Glutamatergic neuron (in vitro differentiated cells): ENCODE measurements at regions not wholly inside any gene's neighbourhood (a gene's known extent, or its start where the extent isn't known, plus 50 kb on each side); places are given as distances from the start of the nearest gene placed in this dataset.

Experiments used
- DNase-seq: peaks from one replicate; pipeline ENCODE4 v3.0.0; 2022
- H3K27ac Mint-ChIP-seq: one replicate; pipeline ENCODE4 v1.8.0; 2020; ENCODE audit warnings: mild to moderate bottlenecking, mixed read lengths, inconsistent platforms; ENCODE audit not compliant: unreplicated experiment
- H3K27me3 Mint-ChIP-seq: one replicate; pipeline ENCODE4 v1.8.0; 2020; ENCODE audit warnings: mild to moderate bottlenecking, moderate library complexity, mixed read lengths, inconsistent platforms; ENCODE audit not compliant: unreplicated experiment
- H3K36me3 Mint-ChIP-seq: one replicate; pipeline ENCODE4 v1.8.0; 2020; ENCODE audit warnings: mild to moderate bottlenecking, mixed read lengths, inconsistent platforms; ENCODE audit not compliant: unreplicated experiment
- H3K4me1 Mint-ChIP-seq: one replicate; pipeline ENCODE4 v1.8.0; 2020; ENCODE audit warnings: mild to moderate bottlenecking, low read depth, mixed read lengths, inconsistent platforms; ENCODE audit not compliant: unreplicated experiment
- H3K4me3 Mint-ChIP-seq: one replicate; pipeline ENCODE4 v1.8.0; 2020; ENCODE audit warnings: mild to moderate bottlenecking, mixed read lengths, inconsistent platforms; ENCODE audit not compliant: unreplicated experiment
- H3K9me3 Mint-ChIP-seq: one replicate; pipeline ENCODE4 v1.8.0; 2020; ENCODE audit warnings: mild to moderate bottlenecking, moderate library complexity, mixed read lengths, inconsistent platforms; ENCODE audit not compliant: unreplicated experiment
- TF ChIP-seq, protein P1 (sequence below): fragments of 200-600 bp; sonication (generic); IDR thresholded peaks from one replicate; pipeline ENCODE4 v1.5.0; 2021; ENCODE audit not compliant: partially characterized antibody, unreplicated experiment

DNA sequence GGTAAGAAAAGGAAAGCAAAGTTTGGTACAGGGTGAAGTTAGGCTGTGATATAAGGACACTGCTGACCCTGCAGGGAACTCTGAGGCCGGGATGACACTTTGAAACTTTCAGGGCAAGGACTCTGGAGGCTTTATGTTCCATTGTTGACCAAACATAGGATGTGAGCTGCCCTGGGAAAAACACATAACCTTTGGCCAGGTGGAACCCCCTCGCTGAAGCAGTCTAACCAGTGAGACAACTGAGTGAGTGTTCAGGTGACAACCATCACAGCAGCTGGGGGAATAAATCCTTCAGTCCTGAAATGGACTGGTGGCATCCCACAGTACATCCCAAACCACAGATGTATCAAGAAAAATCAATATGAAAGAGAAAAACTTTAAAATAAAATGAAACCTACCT, 280.9 kb upstream of the CDH2 start:
- DNase-seq = no peak
- no peaks in the 10 kb centered on the region for H3K9me3 Mint-ChIP-seq
- H3K27ac Mint-ChIP-seq = no peak overlapping the region
- no peaks in the 10 kb centered on the region for H3K4me1 Mint-ChIP-seq
- no peak overlapping the region for H3K4me3 Mint-ChIP-seq
- TF ChIP-seq, protein P1, sequence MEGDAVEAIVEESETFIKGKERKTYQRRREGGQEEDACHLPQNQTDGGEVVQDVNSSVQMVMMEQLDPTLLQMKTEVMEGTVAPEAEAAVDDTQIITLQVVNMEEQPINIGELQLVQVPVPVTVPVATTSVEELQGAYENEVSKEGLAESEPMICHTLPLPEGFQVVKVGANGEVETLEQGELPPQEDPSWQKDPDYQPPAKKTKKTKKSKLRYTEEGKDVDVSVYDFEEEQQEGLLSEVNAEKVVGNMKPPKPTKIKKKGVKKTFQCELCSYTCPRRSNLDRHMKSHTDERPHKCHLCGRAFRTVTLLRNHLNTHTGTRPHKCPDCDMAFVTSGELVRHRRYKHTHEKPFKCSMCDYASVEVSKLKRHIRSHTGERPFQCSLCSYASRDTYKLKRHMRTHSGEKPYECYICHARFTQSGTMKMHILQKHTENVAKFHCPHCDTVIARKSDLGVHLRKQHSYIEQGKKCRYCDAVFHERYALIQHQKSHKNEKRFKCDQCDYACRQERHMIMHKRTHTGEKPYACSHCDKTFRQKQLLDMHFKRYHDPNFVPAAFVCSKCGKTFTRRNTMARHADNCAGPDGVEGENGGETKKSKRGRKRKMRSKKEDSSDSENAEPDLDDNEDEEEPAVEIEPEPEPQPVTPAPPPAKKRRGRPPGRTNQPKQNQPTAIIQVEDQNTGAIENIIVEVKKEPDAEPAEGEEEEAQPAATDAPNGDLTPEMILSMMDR = no peak
- H3K36me3 Mint-ChIP-seq = no peaks in the 10 kb centered on the region
- peaks cover 1% of the 10 kb centered on the region for H3K27me3 Mint-ChIP-seq

DNA sequence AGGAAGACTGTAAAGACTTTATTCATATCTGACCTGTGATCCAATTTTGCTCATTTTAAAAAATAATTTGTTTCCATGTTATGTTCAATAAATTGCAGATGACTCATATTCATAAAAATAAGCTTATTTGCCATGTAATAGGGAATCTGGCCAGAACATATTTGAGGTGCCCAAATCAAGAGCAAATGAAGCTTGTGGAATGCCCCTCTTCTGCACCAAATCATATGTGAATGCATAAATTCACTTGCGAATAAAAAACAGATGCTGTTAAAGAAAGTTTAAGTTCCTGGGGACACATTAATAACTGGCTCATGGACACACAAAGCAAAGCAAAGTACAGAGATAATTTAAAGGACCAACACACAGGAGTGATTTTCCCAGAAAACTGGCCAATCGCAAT, 279.0 kb upstream of the CDH2 start:
- no peak overlapping the region for H3K4me3 Mint-ChIP-seq
- DNase-seq = no peak
- H3K27ac Mint-ChIP-seq = no peak overlapping the region
- no peaks in the 10 kb centered on the region for H3K9me3 Mint-ChIP-seq
- H3K27me3 Mint-ChIP-seq = peaks cover 1% of the 10 kb centered on the region
- peaks cover 1% of the 10 kb centered on the region for H3K4me1 Mint-ChIP-seq
- H3K36me3 Mint-ChIP-seq = no peaks in the 10 kb centered on the region
- TF ChIP-seq, protein P1 = no peak

DNA sequence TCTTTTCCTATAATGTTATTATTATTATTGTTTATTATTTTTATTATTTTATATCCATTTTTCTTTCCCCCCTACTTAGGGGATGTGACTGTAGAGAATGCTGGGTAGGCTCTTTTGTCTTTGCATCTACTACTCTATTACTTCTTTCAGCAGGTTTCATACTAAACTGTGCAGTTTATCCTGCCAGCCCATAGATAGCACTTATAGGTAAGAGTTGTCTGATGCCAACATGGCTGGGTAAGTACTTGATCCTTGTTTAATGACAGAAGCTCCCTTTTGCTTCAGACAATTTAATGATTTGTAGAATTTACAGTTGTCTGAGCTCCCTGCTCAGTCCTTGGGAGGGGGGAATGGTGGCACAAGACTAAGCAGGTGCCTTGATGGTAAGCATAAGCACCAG, 262.9 kb upstream of the CDH2 start:
- no peak overlapping the region for H3K27ac Mint-ChIP-seq
- TF ChIP-seq, protein P1 = no peak
- H3K9me3 Mint-ChIP-seq = peaks cover 2% of the 10 kb centered on the region
- H3K4me1 Mint-ChIP-seq = no peaks in the 10 kb centered on the region
- DNase-seq = no peak
- no peaks in the 10 kb centered on the region for H3K36me3 Mint-ChIP-seq
- no peak overlapping the region for H3K4me3 Mint-ChIP-seq
- H3K27me3 Mint-ChIP-seq = peaks cover 2% of the 10 kb centered on the region

DNA sequence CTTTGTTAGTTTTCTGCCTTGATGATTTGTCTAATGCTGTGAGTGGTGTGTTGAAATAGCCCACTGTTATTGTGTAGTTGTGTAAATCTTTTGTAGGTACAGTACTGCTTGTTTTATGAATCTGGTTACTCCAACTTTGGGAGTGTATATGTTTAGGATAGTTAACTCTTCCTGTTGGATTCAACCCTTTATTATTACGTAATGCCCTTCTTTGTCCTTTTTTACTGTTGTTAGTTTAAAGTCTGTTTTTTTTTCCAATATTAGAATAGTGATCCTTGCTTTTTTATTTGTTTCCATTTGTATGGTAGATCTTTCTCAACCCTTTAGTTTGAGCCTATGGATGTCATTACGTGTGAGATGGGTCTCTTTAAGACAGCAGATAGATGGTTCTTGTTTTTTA, 261.5 kb upstream of the CDH2 start:
- TF ChIP-seq, protein P1 = no peak
- Mint-ChIP-seq H3K4me1 (no peaks in the 10 kb centered on the region), H3K9me3 (peaks cover 2% of the 10 kb centered on the region), H3K4me3 (no peak overlapping the region), H3K27ac (no peak overlapping the region), H3K36me3 (no peaks in the 10 kb centered on the region), H3K27me3 (peaks cover 2% of the 10 kb centered on the region)
- no peak for DNase-seq

- no peak for DNase-seq
- no peaks in the 10 kb centered on the region for H3K36me3 Mint-ChIP-seq
- H3K4me1 Mint-ChIP-seq = no peaks in the 10 kb centered on the region
- no peaks in the 10 kb centered on the region for H3K27me3 Mint-ChIP-seq
- H3K9me3 Mint-ChIP-seq = peaks cover 2% of the 10 kb centered on the region
- H3K27ac Mint-ChIP-seq = no peak overlapping the region
- H3K4me3 Mint-ChIP-seq = no peak overlapping the region
- TF ChIP-seq, protein P1 = no peak
Measured at GRCh38 chr18:28432339-28432738, 255.4 kb upstream of the CDH2 start.
